PC-9 (cell line): ENCODE measurements at regions not wholly inside any gene's neighbourhood (a gene's known extent, or its start where the extent isn't known, plus 50 kb on each side); places are given as distances from the start of the nearest gene placed in this dataset.

ENCODE experiments used
- EZH2 ChIP-seq: fragments of 200-600 bp; sonication (generic); IDR thresholded peaks from 2 replicates; pipeline ENCODE4 v1.8.0; 2017; ENCODE audit warnings: antibody characterized with exemption, low read depth
- TF ChIP-seq, protein P1 (sequence below): fragments of 200-600 bp; sonication (generic); conservative IDR thresholded peaks from 2 replicates; pipeline ENCODE4 v1.6.1; 2017; ENCODE audit warnings: mixed run types, antibody characterized with exemption, mild to moderate bottlenecking, moderate library complexity

DNA sequence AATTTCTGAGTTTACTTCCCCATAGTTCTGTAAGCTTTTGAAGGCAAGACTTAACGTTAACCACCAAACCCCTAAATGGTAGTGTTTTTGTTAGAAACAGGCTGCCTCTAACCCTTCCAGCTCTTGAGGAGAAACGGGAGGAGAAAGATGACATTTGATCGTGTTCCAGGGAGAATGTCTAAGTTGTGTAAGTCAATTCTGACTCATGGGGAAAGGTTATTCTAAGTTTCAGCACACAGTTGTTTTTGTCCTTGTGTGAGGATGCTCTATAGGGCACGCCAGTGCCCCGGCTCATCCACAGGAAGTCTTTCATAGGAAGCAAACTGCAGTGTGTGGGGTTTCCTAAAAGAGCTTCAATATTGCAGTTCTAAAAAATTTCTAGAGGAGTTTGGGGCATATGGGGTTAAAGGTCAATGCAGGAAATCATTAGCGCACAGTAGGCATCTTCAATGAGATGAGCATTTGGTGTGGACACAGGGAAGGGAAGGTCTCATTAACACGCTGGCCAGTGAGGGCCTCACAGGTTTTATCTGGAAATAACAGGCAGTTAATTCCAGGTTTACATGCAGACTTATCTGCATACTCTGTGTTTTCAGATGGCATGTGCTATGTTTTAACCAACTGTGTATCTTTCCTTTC lies 638.2 kb upstream of the IGFBP3 start:
- TF ChIP-seq, protein P1, sequence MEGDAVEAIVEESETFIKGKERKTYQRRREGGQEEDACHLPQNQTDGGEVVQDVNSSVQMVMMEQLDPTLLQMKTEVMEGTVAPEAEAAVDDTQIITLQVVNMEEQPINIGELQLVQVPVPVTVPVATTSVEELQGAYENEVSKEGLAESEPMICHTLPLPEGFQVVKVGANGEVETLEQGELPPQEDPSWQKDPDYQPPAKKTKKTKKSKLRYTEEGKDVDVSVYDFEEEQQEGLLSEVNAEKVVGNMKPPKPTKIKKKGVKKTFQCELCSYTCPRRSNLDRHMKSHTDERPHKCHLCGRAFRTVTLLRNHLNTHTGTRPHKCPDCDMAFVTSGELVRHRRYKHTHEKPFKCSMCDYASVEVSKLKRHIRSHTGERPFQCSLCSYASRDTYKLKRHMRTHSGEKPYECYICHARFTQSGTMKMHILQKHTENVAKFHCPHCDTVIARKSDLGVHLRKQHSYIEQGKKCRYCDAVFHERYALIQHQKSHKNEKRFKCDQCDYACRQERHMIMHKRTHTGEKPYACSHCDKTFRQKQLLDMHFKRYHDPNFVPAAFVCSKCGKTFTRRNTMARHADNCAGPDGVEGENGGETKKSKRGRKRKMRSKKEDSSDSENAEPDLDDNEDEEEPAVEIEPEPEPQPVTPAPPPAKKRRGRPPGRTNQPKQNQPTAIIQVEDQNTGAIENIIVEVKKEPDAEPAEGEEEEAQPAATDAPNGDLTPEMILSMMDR = no peak
- TF ChIP-seq EZH2 = no peak
